Tibial nerve (tissue), 4 donors: ENCODE measurements at regions not wholly inside any gene's neighbourhood (a gene's known extent, or its start where the extent isn't known, plus 50 kb on each side); places are given as distances from the start of the nearest gene placed in this dataset.

Experiments used
- DNase-seq, 2 donors: peaks; one replicate each; pipeline ENCODE4 v3.0.0-alpha.2; 2019; ENCODE audit warnings: low spot score in 2 of 2
- H3K27ac ChIP-seq, 4 donors: fragments of 200-600 bp; sonication (generic) in 3 of 4; one replicate each; pipeline ENCODE4 v1.5.1; 2017 to 2019; ENCODE audit warnings: mild to moderate bottlenecking in 1 of 4
- H3K27me3 ChIP-seq, 2 donors: fragments of 200-600 bp; sonication (generic) in 1 of 2; one replicate each; pipeline versions ENCODE4 v1.5.1 to v1.6.0; 2017 to 2019
- H3K36me3 ChIP-seq, 3 donors: fragments of 200-600 bp; sonication (generic); one replicate each; pipeline ENCODE4 v1.5.1; 2018 to 2019
- H3K4me1 ChIP-seq, 4 donors: fragments of 200-600 bp; sonication (generic) in 3 of 4; one replicate each; pipeline ENCODE4 v1.5.1; 2017 to 2019
- H3K4me3 ChIP-seq, 4 donors: fragments of 200-600 bp; sonication (generic) in 3 of 4; one replicate each; pipeline ENCODE4 v1.5.1; 2017 to 2019; ENCODE audit warnings: mild to moderate bottlenecking in 1 of 4, moderate library complexity in 1 of 4
- H3K9me3 ChIP-seq, 4 donors: fragments of 200-600 bp; sonication (generic) in 3 of 4; one replicate each; pipeline ENCODE4 v1.5.1; 2017 to 2019
- EP300 ChIP-seq, 2 donors: sonication (generic); formaldehyde crosslinking; IDR thresholded peaks; one replicate each; pipeline ENCODE4 v1.6.1; 2017; ENCODE audit warnings: antibody characterized with exemption in 2 of 2, mild to moderate bottlenecking in 1 of 2
- POLR2A ChIP-seq, 2 donors: fragments of 450-650 bp; IDR thresholded peaks; one replicate each; pipeline ENCODE4 v1.6.1; 2017; ENCODE audit warnings: antibody characterized with exemption in 2 of 2, mild to moderate bottlenecking in 2 of 2, moderate library complexity in 2 of 2
- WGBS, 2 donors: methylation state at CpG; one replicate each; pipeline ENCODE4 v1.1.5; 2018; 5-methylcytosine and 5-hydroxymethylcytosine counted together
- TF ChIP-seq, protein P1 (sequence below), 5 experiments: fragments of 200-600 bp in 3 of 5; fragments of 450-650 bp in 2 of 5; sonication (generic) in 3 of 5; IDR thresholded peaks; one replicate each; pipeline ENCODE4 v1.5.1; 2016 to 2019; ENCODE audit warnings: antibody characterized with exemption in 5 of 5, mild to moderate bottlenecking in 3 of 5, moderate library complexity in 2 of 5

DNA sequence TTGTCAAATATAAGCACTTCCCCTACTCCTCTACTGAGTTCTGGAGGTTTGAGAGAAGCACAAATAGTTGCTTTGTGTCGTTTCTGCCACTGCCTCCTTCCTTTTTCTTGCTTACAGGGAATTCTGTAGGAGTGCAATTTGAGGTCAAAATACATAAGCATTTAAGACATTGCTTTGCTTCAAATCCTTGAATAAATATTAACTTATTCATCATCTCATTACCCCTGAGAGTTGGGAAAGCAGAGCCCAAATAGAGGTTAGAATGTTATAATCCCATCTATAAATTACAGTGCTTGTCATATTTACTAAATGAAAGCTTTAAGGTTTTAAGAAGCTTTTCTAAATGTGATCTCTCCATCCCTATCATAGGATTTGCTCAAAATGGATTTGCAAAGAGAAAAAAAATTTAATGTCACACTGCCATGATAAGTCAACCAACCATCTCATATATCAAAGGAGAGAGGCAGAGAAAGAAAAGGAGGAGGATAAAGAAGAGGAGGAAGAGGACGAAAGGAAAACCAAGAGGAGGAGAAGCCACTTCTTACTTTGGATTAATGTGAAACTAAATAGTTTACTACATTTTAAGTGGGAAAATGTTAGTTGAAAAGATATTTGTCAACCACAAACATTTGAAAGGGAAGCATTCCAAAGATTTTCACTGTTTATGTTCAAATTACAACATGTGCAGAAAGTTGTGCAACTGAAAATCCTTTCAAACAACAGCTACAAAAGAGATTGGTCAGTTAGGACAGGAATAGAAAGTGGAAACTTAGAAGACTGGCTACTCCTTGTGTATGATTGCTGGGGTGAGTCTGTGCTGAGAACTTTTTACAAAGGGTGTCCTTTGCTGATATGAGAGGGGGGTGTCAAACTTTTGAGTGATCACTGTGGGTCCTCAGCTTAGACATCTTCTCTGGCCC, 277.3 kb upstream of the FN1 start:
- H3K27ac ChIP-seq, result peak overlapping the region in 3 of 4 donors; percentile 7 to 72 (median 58)
- no peaks in the 10 kb centered on the region for H3K9me3 ChIP-seq
- peak in 1 of 2 donors; percentile 70 for TF ChIP-seq EP300 (IDR thresholded peaks at IDR 0.05)
- TF ChIP-seq POLR2A (IDR thresholded peaks at IDR 0.05), result no peak
- H3K36me3 ChIP-seq, result no peaks in the 10 kb centered on the region
- no peak for DNase-seq
- WGBS, 2 donors, result 18 to 28% methylated on average over 2 of the region's 2 CpGs
- H3K4me3 ChIP-seq, result peak overlapping the region in 1 of 4 donors; percentile 6
- no peaks in the 10 kb centered on the region for H3K27me3 ChIP-seq
- H3K4me1 ChIP-seq, result peaks cover 0 to 38% (median 14%) of the 10 kb centered on the region in 4 donors

DNA sequence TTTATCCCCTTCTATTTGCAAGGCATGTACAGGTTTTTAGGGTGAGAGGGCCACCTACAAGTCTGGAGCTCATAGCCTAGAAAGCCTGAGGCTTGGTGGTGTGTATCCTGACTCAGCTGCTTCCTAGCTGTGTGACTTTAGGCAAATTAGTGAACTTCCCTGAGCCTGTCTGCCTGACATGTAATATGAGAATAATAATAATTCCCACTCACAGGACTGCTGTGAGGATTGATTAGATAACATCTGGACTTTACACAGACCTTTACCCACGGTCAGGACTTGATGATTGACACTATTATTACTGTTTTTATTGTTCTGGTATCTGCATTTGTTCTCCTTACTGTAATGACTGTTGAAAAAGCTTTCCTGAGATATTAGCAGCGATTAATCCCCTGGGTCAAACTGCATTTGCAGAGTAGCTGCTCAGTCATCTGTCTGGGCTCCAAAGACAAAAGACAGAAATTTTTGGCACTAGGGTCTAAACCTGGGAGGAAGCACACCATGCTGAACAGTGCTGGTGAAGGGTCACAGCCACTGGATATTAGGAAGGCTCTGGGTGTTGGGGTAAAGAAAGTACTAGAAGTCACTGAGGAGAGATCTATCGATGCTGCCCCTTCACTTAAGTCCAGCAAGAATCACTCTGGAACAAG, 276.5 kb upstream of the FN1 start:
- 28 to 35% methylated on average over 3 of the region's 3 CpGs for WGBS, 2 donors
- Histone ChIP-seq H3K4me3 (no peak overlapping the region), H3K4me1 (peaks cover 0 to 34% (median 14%) of the 10 kb centered on the region in 4 donors), H3K9me3 (no peaks in the 10 kb centered on the region), H3K27me3 (no peaks in the 10 kb centered on the region), H3K27ac (peak overlapping the region in 3 of 4 donors; percentile 7 to 72 (median 58)), H3K36me3 (no peaks in the 10 kb centered on the region)
- DNase-seq, result no peak
- no peak for TF ChIP-seq EP300 (IDR thresholded peaks at IDR 0.05)
- TF ChIP-seq POLR2A (IDR thresholded peaks at IDR 0.05), result no peak
- TF ChIP-seq, protein P1, sequence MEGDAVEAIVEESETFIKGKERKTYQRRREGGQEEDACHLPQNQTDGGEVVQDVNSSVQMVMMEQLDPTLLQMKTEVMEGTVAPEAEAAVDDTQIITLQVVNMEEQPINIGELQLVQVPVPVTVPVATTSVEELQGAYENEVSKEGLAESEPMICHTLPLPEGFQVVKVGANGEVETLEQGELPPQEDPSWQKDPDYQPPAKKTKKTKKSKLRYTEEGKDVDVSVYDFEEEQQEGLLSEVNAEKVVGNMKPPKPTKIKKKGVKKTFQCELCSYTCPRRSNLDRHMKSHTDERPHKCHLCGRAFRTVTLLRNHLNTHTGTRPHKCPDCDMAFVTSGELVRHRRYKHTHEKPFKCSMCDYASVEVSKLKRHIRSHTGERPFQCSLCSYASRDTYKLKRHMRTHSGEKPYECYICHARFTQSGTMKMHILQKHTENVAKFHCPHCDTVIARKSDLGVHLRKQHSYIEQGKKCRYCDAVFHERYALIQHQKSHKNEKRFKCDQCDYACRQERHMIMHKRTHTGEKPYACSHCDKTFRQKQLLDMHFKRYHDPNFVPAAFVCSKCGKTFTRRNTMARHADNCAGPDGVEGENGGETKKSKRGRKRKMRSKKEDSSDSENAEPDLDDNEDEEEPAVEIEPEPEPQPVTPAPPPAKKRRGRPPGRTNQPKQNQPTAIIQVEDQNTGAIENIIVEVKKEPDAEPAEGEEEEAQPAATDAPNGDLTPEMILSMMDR (IDR thresholded peaks at IDR 0.05), result no peak

DNA sequence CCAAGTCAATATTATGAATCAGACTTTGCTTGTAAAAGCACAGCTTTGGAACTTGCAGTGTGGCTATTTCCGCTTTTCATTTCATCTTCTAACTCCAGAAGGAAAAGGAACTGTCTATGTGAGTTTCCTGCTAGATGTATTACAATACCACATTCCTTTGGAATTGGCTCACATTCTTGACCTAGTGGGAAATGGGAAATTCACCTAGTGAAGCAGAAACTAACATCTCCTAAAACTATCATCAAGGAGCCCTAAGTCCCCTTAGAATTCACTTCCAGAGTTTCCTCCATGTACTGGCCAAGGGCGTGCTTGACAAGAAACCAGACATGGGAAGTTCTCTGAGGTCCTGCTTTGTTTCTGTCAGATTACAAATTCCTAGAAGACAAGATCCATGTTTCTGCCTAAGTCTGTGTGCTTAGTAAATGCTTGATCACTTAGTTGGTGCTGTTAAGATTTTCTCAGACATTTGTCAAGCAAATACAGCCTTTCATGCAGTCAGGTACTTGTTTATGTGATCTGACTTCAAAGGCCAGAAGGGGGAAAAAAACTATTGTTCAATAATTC, 275.7 kb upstream of the FN1 start:
- WGBS, 2 donors, result 66 to 74% methylated on average over 2 of the region's 2 CpGs

DNA sequence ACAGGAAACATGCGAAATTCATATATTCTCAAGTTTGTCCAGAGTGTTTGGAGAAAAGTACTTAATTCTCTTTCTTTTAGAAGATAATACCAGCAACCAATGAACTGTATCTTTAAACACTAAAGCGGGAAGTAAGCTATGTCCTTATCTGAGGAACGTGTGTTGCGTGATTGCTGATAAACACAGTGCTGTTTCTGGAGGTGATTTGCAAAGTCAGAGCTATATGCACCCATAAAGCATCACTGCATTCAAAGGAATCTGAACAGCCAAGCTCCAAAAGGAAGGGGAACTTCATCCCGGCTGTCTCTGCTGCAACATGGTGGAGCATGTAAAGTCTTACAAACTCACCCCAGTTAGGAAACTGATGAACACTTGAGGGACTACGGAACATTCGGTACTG, 271.7 kb upstream of the FN1 start:
- WGBS, 2 donors, result 94% methylated on average over 7 of the region's 7 CpGs
- no peak for DNase-seq
- Histone ChIP-seq H3K36me3 (no peaks in the 10 kb centered on the region), H3K4me1 (peaks cover 0 to 25% (median 6%) of the 10 kb centered on the region in 4 donors), H3K4me3 (no peak overlapping the region), H3K9me3 (no peaks in the 10 kb centered on the region), H3K27ac (no peak overlapping the region), H3K27me3 (no peaks in the 10 kb centered on the region)
- TF ChIP-seq EP300 (IDR thresholded peaks at IDR 0.05) (no peak), POLR2A (IDR thresholded peaks at IDR 0.05) (no peak)
- TF ChIP-seq, protein P1 (IDR thresholded peaks at IDR 0.05), result no peak

More for the DNA sequence above, 275.7 kb upstream of the FN1 start:
- H3K36me3 ChIP-seq, result no peaks in the 10 kb centered on the region
- peak overlapping the region in 2 of 4 donors; percentile 58 to 72 for H3K27ac ChIP-seq
- H3K9me3 ChIP-seq, result no peaks in the 10 kb centered on the region
- no peaks in the 10 kb centered on the region for H3K27me3 ChIP-seq
- no peak for DNase-seq
- no peak overlapping the region for H3K4me3 ChIP-seq
- TF ChIP-seq POLR2A (IDR thresholded peaks at IDR 0.05) (no peak), EP300 (IDR thresholded peaks at IDR 0.05) (peak in 1 of 2 donors; percentile 37)
- peaks cover 0 to 33% (median 14%) of the 10 kb centered on the region in 4 donors for H3K4me1 ChIP-seq

DNA sequence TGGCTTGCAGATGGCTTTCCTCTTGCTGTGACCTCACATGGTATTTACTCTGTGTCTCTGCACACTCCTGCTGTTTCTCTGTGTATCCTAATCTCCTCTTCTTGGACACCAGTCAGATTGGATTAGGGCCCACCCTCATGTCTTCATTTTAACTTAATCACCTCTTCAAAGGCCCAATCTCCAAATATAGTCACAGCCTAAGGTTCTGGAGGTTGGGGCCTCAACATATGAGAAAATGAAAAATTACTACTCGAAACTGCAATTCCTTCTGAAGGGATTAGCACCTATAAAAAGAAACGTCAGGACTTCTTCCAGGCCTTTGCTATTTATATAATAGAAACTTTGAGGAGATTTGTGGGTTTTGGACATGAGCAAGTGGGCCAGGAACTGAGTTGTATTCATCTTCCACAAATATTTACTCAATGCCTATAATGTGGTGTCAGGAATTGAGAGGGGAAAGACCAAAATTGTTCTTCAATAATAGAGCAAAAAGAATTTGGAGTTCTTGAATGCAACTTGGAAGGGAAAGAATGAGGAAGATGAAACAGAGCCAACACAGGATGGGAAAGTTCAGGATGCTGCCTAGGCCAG, 270.0 kb upstream of the FN1 start:
- no peak for DNase-seq
- Histone ChIP-seq H3K4me3 (no peak overlapping the region), H3K9me3 (no peaks in the 10 kb centered on the region), H3K27ac (no peak overlapping the region), H3K36me3 (no peaks in the 10 kb centered on the region), H3K4me1 (peaks cover 0 to 7% (median 0%) of the 10 kb centered on the region in 4 donors), H3K27me3 (no peaks in the 10 kb centered on the region)
- no peak for TF ChIP-seq EP300 (IDR thresholded peaks at IDR 0.05)
- TF ChIP-seq, protein P1 (IDR thresholded peaks at IDR 0.05), result no peak
- no peak for TF ChIP-seq POLR2A (IDR thresholded peaks at IDR 0.05)
- 54 to 78% methylated on average over 2 of the region's 2 CpGs for WGBS, 2 donors
